SK-N-SH (cell line): ENCODE measurements at regions not wholly inside any gene's neighbourhood (a gene's known extent, or its start where the extent isn't known, plus 50 kb on each side); places are given as distances from the start of the nearest gene placed in this dataset.

Experiments used
- CTCF ChIA-PET: fragments of 300-600, 350-600 bp; formaldehyde crosslinking; extraction: SDS; loops from one replicate; lab custom pipeline; 2021; lab: Yijun Ruan, JAX
- POLR2A ChIA-PET: fragments of 350-600 bp; sonication (Branson Sonifier 250); formaldehyde crosslinking; extraction: SDS; loops from one replicate; lab custom pipeline; 2020; ENCODE audit warnings: antibody characterized with exemption, inconsistent platforms; lab: Yijun Ruan, JAX
- DNase-seq: peaks from one replicate; pipeline ENCODE4 v3.0.0; 2012
- H2AFZ ChIP-seq: fragments of 200-600 bp; sonication (generic); 2 replicates; pipeline ENCODE4 v1.8.1; 2016; ENCODE audit warnings: antibody characterized with exemption, mild to moderate bottlenecking, low read depth
- H3F3A ChIP-seq: fragments of 200-600 bp; sonication (generic); replicated peaks from 2 replicates; pipeline ENCODE3; 2016; ENCODE audit warnings: antibody characterized with exemption, mild to moderate bottlenecking; ENCODE audit not compliant: insufficient read depth
- H3K27ac ChIP-seq, 2 experiments: fragments of 200-500 bp in 1 of 2; fragments of 200-600 bp in 1 of 2; sonication (Bioruptor generic) in 1 of 2; sonication (generic), shearing (Covaris generic) in 1 of 2; 2 replicates each; pipeline versions ENCODE4 v1.5.1 to v1.6.1; 2014 to 2016; ENCODE audit warnings: low read depth in 2 of 2, inconsistent platforms in 1 of 2, low read length in 1 of 2, mild to moderate bottlenecking in 1 of 2, mixed read lengths in 1 of 2
- H3K27me3 ChIP-seq: fragments of 200-600 bp; sonication (generic), shearing (Covaris generic); 2 replicates; pipeline ENCODE4 v1.6.1; 2016; ENCODE audit warnings: mixed run types; ENCODE audit not compliant: insufficient read depth
- H3K36me3 ChIP-seq, 2 experiments: fragments of 200-500 bp in 1 of 2; fragments of 200-600 bp in 1 of 2; sonication (Bioruptor generic) in 1 of 2; sonication (generic) in 1 of 2; replicated peaks in 1 of 2; 2 replicates each; pipeline versions ENCODE3 to v1.5.1; 2014 to 2016; ENCODE audit warnings: low read length in 1 of 2, mild to moderate bottlenecking in 1 of 2; ENCODE audit not compliant: insufficient read depth in 2 of 2, control insufficient read depth in 1 of 2
- H3K4me1 ChIP-seq, 2 experiments: fragments of 200-500 bp in 1 of 2; fragments of 200-600 bp in 1 of 2; sonication (Bioruptor generic) in 1 of 2; sonication (generic), shearing (Covaris generic) in 1 of 2; 2 replicates each; pipeline versions ENCODE4 v1.5.1 to v1.6.1; 2014 to 2016; ENCODE audit warnings: low read depth in 1 of 2, low read length in 1 of 2, mixed run types in 1 of 2; ENCODE audit not compliant: insufficient read depth in 2 of 2, control insufficient read depth in 1 of 2
- H3K4me2 ChIP-seq: fragments of 200-600 bp; sonication (generic), shearing (Covaris generic); 2 replicates; pipeline ENCODE4 v1.6.1; 2017; ENCODE audit warnings: mixed run types
- H3K4me3 ChIP-seq, 2 experiments: fragments of 200-500 bp in 1 of 2; fragments of 200-600 bp in 1 of 2; sonication (Bioruptor generic) in 1 of 2; sonication (generic), shearing (Covaris generic) in 1 of 2; 2 replicates each; pipeline versions ENCODE4 v1.5.1 to v1.8.1; 2014 to 2016; ENCODE audit warnings: low read depth in 2 of 2, inconsistent platforms in 1 of 2, low read length in 1 of 2, mild to moderate bottlenecking in 1 of 2, mixed read lengths in 1 of 2, moderate library complexity in 1 of 2
- H3K79me2 ChIP-seq: fragments of 200-600 bp; sonication (generic); 2 replicates; pipeline ENCODE4 v1.8.1; 2017; ENCODE audit warnings: mild to moderate bottlenecking; ENCODE audit not compliant: insufficient read depth
- H3K9ac ChIP-seq: fragments of 200-600 bp; sonication (generic); 2 replicates; pipeline ENCODE4 v1.6.1; 2017; ENCODE audit warnings: mixed run types
- H3K9me2 ChIP-seq: fragments of 200-600 bp; sonication (generic); 2 replicates; pipeline ENCODE4 v1.6.1; 2017; ENCODE audit warnings: mixed run types
- H3K9me3 ChIP-seq: fragments of 200-600 bp; sonication (generic); 2 replicates; pipeline ENCODE4 v1.6.1; 2017; ENCODE audit warnings: mixed run types, mild to moderate bottlenecking, moderate library complexity
- H4K20me1 ChIP-seq: fragments of 200-600 bp; sonication (generic); 2 replicates; pipeline ENCODE4 v1.6.1; 2017; ENCODE audit warnings: mild to moderate bottlenecking, mixed run types; ENCODE audit not compliant: insufficient read depth
- CHD2 ChIP-seq: fragments of 150-350 bp; IDR thresholded peaks from 2 replicates; pipeline ENCODE4 v1.6.1; 2018; ENCODE audit warnings: low read length; ENCODE audit not compliant: partially characterized antibody
- CTCF ChIP-seq: fragments of 200-600 bp; sonication (generic); IDR thresholded peaks from 2 replicates; pipeline ENCODE4 v1.6.1; 2017; ENCODE audit warnings: antibody characterized with exemption, mild to moderate bottlenecking, moderate library complexity
- EZH2phosphoT487 ChIP-seq: fragments of 200-600 bp; sonication (generic); IDR thresholded peaks from 2 replicates; pipeline ENCODE4 v1.6.1; 2017; ENCODE audit warnings: low read depth, mixed run types, mild to moderate bottlenecking, antibody characterized with exemption, moderate library complexity, borderline replicate concordance
- FOSL2 ChIP-seq: IDR thresholded peaks from 2 replicates; pipeline ENCODE4 v1.4.0; 2012; ENCODE audit warnings: low read depth, mild to moderate bottlenecking, moderate library complexity, borderline replicate concordance
- FOXJ3 ChIP-seq: sonication (generic); formaldehyde crosslinking; IDR thresholded peaks from 2 replicates; pipeline ENCODE4 v1.5.1; 2020; ENCODE audit warnings: mild to moderate bottlenecking, missing genetic modification reagents
- GABPA ChIP-seq: IDR thresholded peaks from 2 replicates; pipeline ENCODE4 v1.4.0; 2012; ENCODE audit warnings: low read depth, mild to moderate bottlenecking
- GATA2 ChIP-seq: sonication (generic); formaldehyde crosslinking; IDR thresholded peaks from 2 replicates; pipeline ENCODE4 v1.5.0; 2020; ENCODE audit warnings: mild to moderate bottlenecking, missing genetic modification reagents
- MAX ChIP-seq: IDR thresholded peaks from 2 replicates; pipeline ENCODE4 v1.4.0; 2012; ENCODE audit warnings: low read depth
- MEF2A ChIP-seq: IDR thresholded peaks from 2 replicates; pipeline ENCODE4 v1.4.0; 2012; ENCODE audit warnings: low read depth, borderline replicate concordance
- MXI1 ChIP-seq: IDR thresholded peaks from 2 replicates; pipeline ENCODE4 v1.6.1; 2012; ENCODE audit warnings: mild to moderate bottlenecking, low read depth, low read length, improper control_type of control experiment
- PBX3 ChIP-seq: IDR thresholded peaks from 2 replicates; pipeline ENCODE4; 2012
- POLR2AphosphoS5 ChIP-seq: IDR thresholded peaks from 2 replicates; pipeline ENCODE4 v1.6.1; 2012; ENCODE audit warnings: low read depth, low read length
- RAD21 ChIP-seq: IDR thresholded peaks from 2 replicates; pipeline ENCODE4 v1.6.1; 2012; ENCODE audit warnings: mild to moderate bottlenecking, low read length
- RCOR1 ChIP-seq: fragments of 150-350 bp; IDR thresholded peaks from 2 replicates; pipeline ENCODE4 v1.6.1; 2017; ENCODE audit warnings: antibody characterized with exemption, low read length
- RXRA ChIP-seq: IDR thresholded peaks from 2 replicates; pipeline ENCODE4 v1.4.0; 2012; ENCODE audit warnings: low read depth, mild to moderate bottlenecking, borderline replicate concordance
- SIN3A ChIP-seq: IDR thresholded peaks from 2 replicates; pipeline ENCODE4 v1.6.1; 2012; ENCODE audit warnings: low read depth, mild to moderate bottlenecking, low read length, moderate library complexity, borderline replicate concordance
- SMC3 ChIP-seq: IDR thresholded peaks from 2 replicates; pipeline ENCODE4 v1.6.1; 2012; ENCODE audit warnings: low read depth, low read length, improper control_type of control experiment
- TEAD4 ChIP-seq: IDR thresholded peaks from 2 replicates; pipeline ENCODE4 v1.4.0; 2012; ENCODE audit warnings: mild to moderate bottlenecking, borderline replicate concordance; ENCODE audit not compliant: insufficient read depth
- ZBTB33 ChIP-seq: IDR thresholded peaks from 2 replicates; pipeline ENCODE4 v1.4.0; 2012; ENCODE audit warnings: low read depth, borderline replicate concordance
- WGBS: methylation state at CpG from one replicate; pipeline ENCODE4 v1.1.6; 2017; ENCODE audit warnings: low lambda C conversion rate; 5-methylcytosine and 5-hydroxymethylcytosine counted together
- TF ChIP-seq, protein P1 (sequence below): IDR thresholded peaks from 2 replicates; pipeline ENCODE4 v1.6.1; 2012; ENCODE audit warnings: mild to moderate bottlenecking, low read depth, low read length, moderate library complexity

DNA sequence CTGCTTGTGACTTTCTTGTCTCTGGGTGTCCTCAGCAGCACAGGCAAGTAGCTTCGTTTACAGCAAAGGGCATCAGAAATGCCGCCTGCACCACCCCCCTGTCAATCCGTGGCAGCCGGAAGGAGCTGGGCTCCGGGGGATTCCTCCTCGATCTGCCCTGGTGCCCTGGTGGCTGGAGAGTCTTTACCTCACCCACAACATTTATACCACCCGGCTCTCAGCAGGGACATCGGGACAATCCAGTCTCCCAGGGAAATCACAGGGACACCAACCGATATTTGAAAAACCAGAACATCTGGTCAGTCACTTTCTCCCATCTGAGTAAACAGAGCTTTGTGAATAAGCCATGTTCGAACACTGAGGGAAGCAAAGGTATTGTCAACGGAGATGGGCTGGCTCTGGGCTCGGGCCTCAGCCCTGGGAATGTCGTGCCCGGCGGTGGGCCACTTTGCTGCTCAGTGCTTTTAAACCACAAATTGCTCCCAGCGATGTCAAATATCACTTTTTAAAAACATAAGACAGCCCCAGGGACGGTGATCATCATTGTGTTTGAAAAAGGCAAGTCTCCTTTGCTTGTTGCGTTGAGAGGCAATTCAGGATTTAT lies 210.0 kb upstream of the SALL3 start:
- no peak for TF ChIP-seq RAD21
- no peak for TF ChIP-seq MXI1
- TF ChIP-seq SMC3: no peak
- no peak for TF ChIP-seq FOXJ3 (CRISPR knock-in tag)
- TF ChIP-seq ZBTB33: no peak
- no peak for TF ChIP-seq GATA2 (CRISPR knock-in tag)
- TF ChIP-seq RCOR1: no peak
- no peak for TF ChIP-seq RXRA
- TF ChIP-seq GABPA: no peak
- no peak for TF ChIP-seq FOSL2
- no peak for TF ChIP-seq EZH2phosphoT487
- no peak for TF ChIP-seq TEAD4
- TF ChIP-seq CTCF: no peak
- TF ChIP-seq SIN3A: no peak
- no peak for TF ChIP-seq PBX3
- TF ChIP-seq, protein P1, sequence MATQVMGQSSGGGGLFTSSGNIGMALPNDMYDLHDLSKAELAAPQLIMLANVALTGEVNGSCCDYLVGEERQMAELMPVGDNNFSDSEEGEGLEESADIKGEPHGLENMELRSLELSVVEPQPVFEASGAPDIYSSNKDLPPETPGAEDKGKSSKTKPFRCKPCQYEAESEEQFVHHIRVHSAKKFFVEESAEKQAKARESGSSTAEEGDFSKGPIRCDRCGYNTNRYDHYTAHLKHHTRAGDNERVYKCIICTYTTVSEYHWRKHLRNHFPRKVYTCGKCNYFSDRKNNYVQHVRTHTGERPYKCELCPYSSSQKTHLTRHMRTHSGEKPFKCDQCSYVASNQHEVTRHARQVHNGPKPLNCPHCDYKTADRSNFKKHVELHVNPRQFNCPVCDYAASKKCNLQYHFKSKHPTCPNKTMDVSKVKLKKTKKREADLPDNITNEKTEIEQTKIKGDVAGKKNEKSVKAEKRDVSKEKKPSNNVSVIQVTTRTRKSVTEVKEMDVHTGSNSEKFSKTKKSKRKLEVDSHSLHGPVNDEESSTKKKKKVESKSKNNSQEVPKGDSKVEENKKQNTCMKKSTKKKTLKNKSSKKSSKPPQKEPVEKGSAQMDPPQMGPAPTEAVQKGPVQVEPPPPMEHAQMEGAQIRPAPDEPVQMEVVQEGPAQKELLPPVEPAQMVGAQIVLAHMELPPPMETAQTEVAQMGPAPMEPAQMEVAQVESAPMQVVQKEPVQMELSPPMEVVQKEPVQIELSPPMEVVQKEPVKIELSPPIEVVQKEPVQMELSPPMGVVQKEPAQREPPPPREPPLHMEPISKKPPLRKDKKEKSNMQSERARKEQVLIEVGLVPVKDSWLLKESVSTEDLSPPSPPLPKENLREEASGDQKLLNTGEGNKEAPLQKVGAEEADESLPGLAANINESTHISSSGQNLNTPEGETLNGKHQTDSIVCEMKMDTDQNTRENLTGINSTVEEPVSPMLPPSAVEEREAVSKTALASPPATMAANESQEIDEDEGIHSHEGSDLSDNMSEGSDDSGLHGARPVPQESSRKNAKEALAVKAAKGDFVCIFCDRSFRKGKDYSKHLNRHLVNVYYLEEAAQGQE: no peak
- TF ChIP-seq MEF2A: no peak
- no peak for TF ChIP-seq CHD2
- no peak for TF ChIP-seq MAX
- TF ChIP-seq POLR2AphosphoS5: no peak
- ChIA-PET POLR2A (no interaction called here), CTCF (no interaction called here)
- DNase-seq: no peak
- Histone ChIP-seq H3K9me2 (no peaks in the 10 kb centered on the region), H3K4me3 (no peak overlapping the region), H3K9me3 (no peaks in the 10 kb centered on the region), H3K27me3 (peaks cover 55% of the 10 kb centered on the region), H3K79me2 (no peaks in the 10 kb centered on the region), H2AFZ (no peak overlapping the region), H3F3A (no peaks in the 10 kb centered on the region), H3K4me1 (no peaks in the 10 kb centered on the region), H3K27ac (no peak overlapping the region), H3K4me2 (no peak overlapping the region), H3K36me3 (no peaks in the 10 kb centered on the region), H3K9ac (no peak overlapping the region), H4K20me1 (no peaks in the 10 kb centered on the region)
- WGBS: 11% methylated on average over 14 of the region's 18 CpGs
